Upper lobe of left lung (tissue), 6 donors: ENCODE measurements at regions not wholly inside any gene's neighbourhood (a gene's known extent, or its start where the extent isn't known, plus 50 kb on each side); places are given as distances from the start of the nearest gene placed in this dataset.

Source experiments
- ATAC-seq, 2 donors: fragments of 200-7000 bp; cut with Tn5 transposase; one replicate each; pipeline ENCODE4 v1.9.1; 2022; ENCODE audit warnings: mild to moderate bottlenecking in 2 of 2, moderate library complexity in 2 of 2; ENCODE audit not compliant: low FRiP score in 2 of 2
- DNase-seq, 2 donors: peaks; one replicate each; pipeline ENCODE4 v3.0.0-alpha.2; 2019 to 2020
- H3K27ac ChIP-seq, 4 donors: fragments of 200-600 bp; sonication (generic); one replicate each; pipeline ENCODE4 v1.5.1; 2016 to 2019
- H3K27me3 ChIP-seq, 4 donors: fragments of 200-600 bp; sonication (generic); one replicate each; pipeline ENCODE4 v1.5.1; 2017 to 2019
- H3K36me3 ChIP-seq, 4 donors: fragments of 200-600 bp; sonication (generic); one replicate each; pipeline ENCODE4 v1.5.1; 2016 to 2019
- H3K4me1 ChIP-seq, 4 donors: fragments of 200-600 bp; sonication (generic); one replicate each; pipeline ENCODE4 v1.5.1; 2018 to 2019
- H3K4me3 ChIP-seq, 4 donors: fragments of 200-600 bp; sonication (generic); one replicate each; pipeline ENCODE4 v1.5.1; 2017 to 2019; ENCODE audit warnings: mild to moderate bottlenecking in 2 of 4, moderate library complexity in 1 of 4
- H3K9me3 ChIP-seq, 4 donors: fragments of 200-600 bp; sonication (generic); one replicate each; pipeline ENCODE4 v1.5.1; 2018 to 2019
- EP300 ChIP-seq, 4 donors: sonication (generic); formaldehyde crosslinking; IDR thresholded peaks; one replicate each; pipeline ENCODE4 v1.5.1; 2017; ENCODE audit warnings: antibody characterized with exemption in 4 of 4, control low read depth in 2 of 4
- POLR2A ChIP-seq, 4 donors: fragments of 450-650 bp; IDR thresholded peaks; one replicate each; pipeline ENCODE4 v1.5.1; 2016 to 2017; ENCODE audit warnings: antibody characterized with exemption in 4 of 4, mild to moderate bottlenecking in 2 of 4
- POLR2AphosphoS5 ChIP-seq, 2 donors: sonication (generic); formaldehyde crosslinking; IDR thresholded peaks; one replicate each; pipeline ENCODE4 v1.5.1; 2017; ENCODE audit warnings: antibody characterized with exemption in 2 of 2
- WGBS, 2 donors: methylation state at CpG; one replicate each; pipeline ENCODE4 v1.1.5; 2017 to 2018; 5-methylcytosine and 5-hydroxymethylcytosine counted together
- TF ChIP-seq, protein P1 (sequence below), 6 experiments: fragments of 450-650 bp in 4 of 6; fragments of 200-600 bp in 2 of 6; sonication (generic) in 2 of 6; IDR thresholded peaks; one replicate each; pipeline ENCODE4 v1.5.1; 2016 to 2019; ENCODE audit warnings: antibody characterized with exemption in 6 of 6
- donor health status: DM: no; HTN: no; CAD: no; lungs with moderate emphysema.
- donor health status: DM: no; HTN: yes; CAD: no; lungs with severe emphysema.

- no peak overlapping the region for H3K4me3 ChIP-seq
- H3K27me3 ChIP-seq = no peaks in the 10 kb centered on the region
- DNase-seq (no peak), ATAC-seq (no peak)
- TF ChIP-seq EP300 (IDR thresholded peaks at IDR 0.05) (no peak), POLR2AphosphoS5 (IDR thresholded peaks at IDR 0.05) (no peak), POLR2A (IDR thresholded peaks at IDR 0.05) (no peak)
- TF ChIP-seq, protein P1, sequence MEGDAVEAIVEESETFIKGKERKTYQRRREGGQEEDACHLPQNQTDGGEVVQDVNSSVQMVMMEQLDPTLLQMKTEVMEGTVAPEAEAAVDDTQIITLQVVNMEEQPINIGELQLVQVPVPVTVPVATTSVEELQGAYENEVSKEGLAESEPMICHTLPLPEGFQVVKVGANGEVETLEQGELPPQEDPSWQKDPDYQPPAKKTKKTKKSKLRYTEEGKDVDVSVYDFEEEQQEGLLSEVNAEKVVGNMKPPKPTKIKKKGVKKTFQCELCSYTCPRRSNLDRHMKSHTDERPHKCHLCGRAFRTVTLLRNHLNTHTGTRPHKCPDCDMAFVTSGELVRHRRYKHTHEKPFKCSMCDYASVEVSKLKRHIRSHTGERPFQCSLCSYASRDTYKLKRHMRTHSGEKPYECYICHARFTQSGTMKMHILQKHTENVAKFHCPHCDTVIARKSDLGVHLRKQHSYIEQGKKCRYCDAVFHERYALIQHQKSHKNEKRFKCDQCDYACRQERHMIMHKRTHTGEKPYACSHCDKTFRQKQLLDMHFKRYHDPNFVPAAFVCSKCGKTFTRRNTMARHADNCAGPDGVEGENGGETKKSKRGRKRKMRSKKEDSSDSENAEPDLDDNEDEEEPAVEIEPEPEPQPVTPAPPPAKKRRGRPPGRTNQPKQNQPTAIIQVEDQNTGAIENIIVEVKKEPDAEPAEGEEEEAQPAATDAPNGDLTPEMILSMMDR (IDR thresholded peaks at IDR 0.05) = no peak
- no peaks in the 10 kb centered on the region for H3K36me3 ChIP-seq
- no peak overlapping the region for H3K27ac ChIP-seq
- H3K4me1 ChIP-seq = no peaks in the 10 kb centered on the region
- 76% methylated on average over 4 of the region's 4 CpGs for WGBS, 2 donors
- H3K9me3 ChIP-seq = no peaks in the 10 kb centered on the region
Measured at GRCh38 chr9:75664597-75664996, 225.9 kb upstream of the PCSK5 start.

GRCh38 chr9:75666856-75667554 lies 223.5 kb upstream of the PCSK5 start:
- TF ChIP-seq POLR2AphosphoS5 (IDR thresholded peaks at IDR 0.05) (no peak), POLR2A (IDR thresholded peaks at IDR 0.05) (no peak), EP300 (IDR thresholded peaks at IDR 0.05) (no peak)
- TF ChIP-seq, protein P1 (IDR thresholded peaks at IDR 0.05) = no peak
- ATAC-seq (no peak), DNase-seq (no peak)
- no peaks in the 10 kb centered on the region for H3K36me3 ChIP-seq
- no peaks in the 10 kb centered on the region for H3K9me3 ChIP-seq
- no peaks in the 10 kb centered on the region for H3K27me3 ChIP-seq
- no peaks in the 10 kb centered on the region for H3K4me1 ChIP-seq
- no peak overlapping the region for H3K4me3 ChIP-seq
- 77 to 84% methylated on average over 10 of the region's 10 CpGs for WGBS, 2 donors
- H3K27ac ChIP-seq = no peak overlapping the region

- no peak for DNase-seq
- peaks cover 0 to 5% (median 2%) of the 10 kb centered on the region in 4 donors for H3K9me3 ChIP-seq
Measured at GRCh38 chr9:75669721-75670120, 220.8 kb upstream of the PCSK5 start.

GRCh38 chr9:75671354-75671753 lies 219.1 kb upstream of the PCSK5 start:
- DNase-seq (no peak), ATAC-seq (no peak)
- Histone ChIP-seq H3K4me3 (no peak overlapping the region), H3K36me3 (no peaks in the 10 kb centered on the region), H3K4me1 (no peaks in the 10 kb centered on the region), H3K27ac (no peak overlapping the region), H3K27me3 (no peaks in the 10 kb centered on the region), H3K9me3 (peaks cover 0 to 5% (median 2%) of the 10 kb centered on the region in 4 donors)
- TF ChIP-seq, protein P1 (IDR thresholded peaks at IDR 0.05) = no peak
- TF ChIP-seq POLR2AphosphoS5 (IDR thresholded peaks at IDR 0.05) (no peak), POLR2A (IDR thresholded peaks at IDR 0.05) (no peak), EP300 (IDR thresholded peaks at IDR 0.05) (no peak)
- 47 to 54% methylated on average over 1 of the region's 1 CpG for WGBS, 2 donors

More at GRCh38 chr9:75669721-75670120, 220.8 kb upstream of the PCSK5 start:
- WGBS, 2 donors = 55 to 57% methylated on average over 2 of the region's 2 CpGs
- no peaks in the 10 kb centered on the region for H3K36me3 ChIP-seq
- H3K4me1 ChIP-seq = no peaks in the 10 kb centered on the region
- no peak for TF ChIP-seq POLR2AphosphoS5 (IDR thresholded peaks at IDR 0.05)
- TF ChIP-seq, protein P1 (IDR thresholded peaks at IDR 0.05) = no peak
- no peaks in the 10 kb centered on the region for H3K27me3 ChIP-seq
- no peak overlapping the region for H3K27ac ChIP-seq
- no peak overlapping the region for H3K4me3 ChIP-seq
- no peak for ATAC-seq

DNA sequence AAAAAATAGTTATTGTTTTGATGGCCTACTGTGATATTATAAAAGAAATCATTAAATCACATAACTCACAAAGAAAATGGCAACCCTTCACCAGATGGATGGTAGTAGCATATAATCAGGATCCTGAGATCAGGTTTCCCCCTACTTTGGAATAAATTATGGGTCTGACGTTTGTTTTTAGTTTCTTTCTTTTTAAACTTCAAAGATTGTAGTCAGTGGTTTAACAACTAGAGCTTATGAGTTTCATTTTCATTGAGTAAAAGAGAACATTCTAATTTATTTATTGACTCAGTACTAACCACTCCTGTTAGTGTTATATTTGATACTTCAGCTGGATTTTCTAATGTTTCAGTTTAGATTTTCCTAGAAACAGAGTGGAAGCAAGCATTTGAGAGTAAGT lies 218.0 kb upstream of the PCSK5 start:
- TF ChIP-seq POLR2AphosphoS5 (IDR thresholded peaks at IDR 0.05) = no peak
- TF ChIP-seq POLR2A (IDR thresholded peaks at IDR 0.05) = no peak
- TF ChIP-seq EP300 (IDR thresholded peaks at IDR 0.05) = no peak
- TF ChIP-seq, protein P1 (IDR thresholded peaks at IDR 0.05) = no peak
- WGBS, 2 donors = 38 to 48% methylated on average over 1 of the region's 1 CpG
- ATAC-seq = no peak

More for the DNA sequence above, 218.0 kb upstream of the PCSK5 start:
- no peak overlapping the region for H3K27ac ChIP-seq
- peaks cover 0 to 5% (median 2%) of the 10 kb centered on the region in 4 donors for H3K9me3 ChIP-seq
- H3K4me3 ChIP-seq = no peak overlapping the region
- no peaks in the 10 kb centered on the region for H3K4me1 ChIP-seq
- DNase-seq = no peak
- H3K36me3 ChIP-seq = no peaks in the 10 kb centered on the region
- H3K27me3 ChIP-seq = no peaks in the 10 kb centered on the region
